ENCODE measurements at regions not wholly inside any gene's neighbourhood (a gene's known extent, or its start where the extent isn't known, plus 50 kb on each side); places are given as distances from the start of the nearest gene placed in this dataset.

DNA sequence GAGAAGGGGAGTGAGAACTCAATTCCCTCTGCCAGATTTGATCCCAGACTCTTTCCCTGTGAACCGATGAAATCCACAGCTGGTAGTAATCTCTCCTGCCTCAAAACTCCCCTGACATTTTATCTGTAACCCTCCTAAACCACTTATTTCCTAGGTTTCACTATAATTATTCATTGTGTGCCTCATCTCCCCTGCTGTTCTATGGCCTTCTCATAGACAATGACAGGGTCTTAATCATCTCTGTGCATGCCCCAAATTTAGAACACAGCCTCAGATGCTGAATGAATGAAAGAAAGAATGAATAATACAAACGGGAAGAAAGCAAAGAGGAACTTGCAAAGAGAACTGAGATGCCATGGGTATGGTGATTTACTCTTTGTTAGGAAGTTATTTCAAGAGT is 451.1 kb downstream of the HS3ST3B1 start:
- TF ChIP-seq CTCF (IDR thresholded peaks at IDR 0.05; ENCODE audit: poor library complexity, severe bottlenecking), result no peak
- TF ChIP-seq POLR2AphosphoS5 (IDR thresholded peaks at IDR 0.05), result no peak
- TF ChIP-seq SMC3 (conservative IDR thresholded peaks at IDR 0.05; ENCODE audit: poor library complexity), result no peak
- TF ChIP-seq, protein P1, sequence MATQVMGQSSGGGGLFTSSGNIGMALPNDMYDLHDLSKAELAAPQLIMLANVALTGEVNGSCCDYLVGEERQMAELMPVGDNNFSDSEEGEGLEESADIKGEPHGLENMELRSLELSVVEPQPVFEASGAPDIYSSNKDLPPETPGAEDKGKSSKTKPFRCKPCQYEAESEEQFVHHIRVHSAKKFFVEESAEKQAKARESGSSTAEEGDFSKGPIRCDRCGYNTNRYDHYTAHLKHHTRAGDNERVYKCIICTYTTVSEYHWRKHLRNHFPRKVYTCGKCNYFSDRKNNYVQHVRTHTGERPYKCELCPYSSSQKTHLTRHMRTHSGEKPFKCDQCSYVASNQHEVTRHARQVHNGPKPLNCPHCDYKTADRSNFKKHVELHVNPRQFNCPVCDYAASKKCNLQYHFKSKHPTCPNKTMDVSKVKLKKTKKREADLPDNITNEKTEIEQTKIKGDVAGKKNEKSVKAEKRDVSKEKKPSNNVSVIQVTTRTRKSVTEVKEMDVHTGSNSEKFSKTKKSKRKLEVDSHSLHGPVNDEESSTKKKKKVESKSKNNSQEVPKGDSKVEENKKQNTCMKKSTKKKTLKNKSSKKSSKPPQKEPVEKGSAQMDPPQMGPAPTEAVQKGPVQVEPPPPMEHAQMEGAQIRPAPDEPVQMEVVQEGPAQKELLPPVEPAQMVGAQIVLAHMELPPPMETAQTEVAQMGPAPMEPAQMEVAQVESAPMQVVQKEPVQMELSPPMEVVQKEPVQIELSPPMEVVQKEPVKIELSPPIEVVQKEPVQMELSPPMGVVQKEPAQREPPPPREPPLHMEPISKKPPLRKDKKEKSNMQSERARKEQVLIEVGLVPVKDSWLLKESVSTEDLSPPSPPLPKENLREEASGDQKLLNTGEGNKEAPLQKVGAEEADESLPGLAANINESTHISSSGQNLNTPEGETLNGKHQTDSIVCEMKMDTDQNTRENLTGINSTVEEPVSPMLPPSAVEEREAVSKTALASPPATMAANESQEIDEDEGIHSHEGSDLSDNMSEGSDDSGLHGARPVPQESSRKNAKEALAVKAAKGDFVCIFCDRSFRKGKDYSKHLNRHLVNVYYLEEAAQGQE (IDR thresholded peaks at IDR 0.05; ENCODE audit: borderline replicate concordance), result no peak
- TF ChIP-seq EZH2 (IDR thresholded peaks at IDR 0.05; ENCODE audit: borderline replicate concordance, insufficient read depth, low read length, poor library complexity, severe bottlenecking), result no peak
- TF ChIP-seq RAD21 (conservative IDR thresholded peaks at IDR 0.05), result no peak
- no peak for TF ChIP-seq EP300 (conservative IDR thresholded peaks at IDR 0.05; ENCODE audit: poor library complexity, severe bottlenecking)

All from neural cell (in vitro differentiated cells).